Panc1 (cell line): ENCODE measurements at regions not wholly inside any gene's neighbourhood (a gene's known extent, or its start where the extent isn't known, plus 50 kb on each side); places are given as distances from the start of the nearest gene placed in this dataset.

Experiments used
- ATAC-seq: fragments of 200-7000 bp; cut with Tn5 transposase; 2 replicates; pipeline ENCODE4 v1.9.1; 2020; ENCODE audit warnings: mild to moderate bottlenecking, moderate library complexity
- BruUV-seq: library from RNA; stranded (reverse); fragments of 400-500 nt; replicated peaks from 2 replicates; lab custom pipeline; 2021; lab: Mats Ljungman, UMichigan
- CTCF ChIA-PET: fragments of 300-600 bp; sonication (Branson Sonifier 250); formaldehyde crosslinking; loops from one replicate; lab custom pipeline; 2022; ENCODE audit warnings: antibody characterized with exemption; lab: Charles Lee
- POLR2A ChIA-PET: fragments of 300-600 bp; sonication (Branson Sonifier 250); formaldehyde crosslinking; loops from one replicate; lab custom pipeline; 2022; ENCODE audit warnings: antibody characterized with exemption; lab: Charles Lee
- DNase-seq: peaks from one replicate; pipeline ENCODE4 v3.0.0-alpha.2; 2010; ENCODE audit warnings: low read depth, low spot score
- H3K27ac ChIP-seq: 2 replicates; pipeline ENCODE4 v1.5.1; 2011; ENCODE audit warnings: mild to moderate bottlenecking, low read length, inconsistent platforms
- H3K27me3 ChIP-seq: fragments of 200-500 bp; sonication (Bioruptor generic); 2 replicates; pipeline ENCODE4 v1.6.0; 2014; ENCODE audit warnings: low read length, inconsistent platforms; ENCODE audit not compliant: control insufficient read depth, insufficient read depth
- H3K36me3 ChIP-seq: fragments of 200-500 bp; sonication (Bioruptor generic); 2 replicates; pipeline ENCODE4 v1.5.1; 2014; ENCODE audit warnings: inconsistent platforms, mild to moderate bottlenecking, low read length, moderate library complexity; ENCODE audit not compliant: control insufficient read depth, insufficient read depth
- H3K4me1 ChIP-seq: 2 replicates; pipeline ENCODE4 v1.5.1; 2011; ENCODE audit warnings: inconsistent platforms, mild to moderate bottlenecking, low read length, moderate library complexity; ENCODE audit not compliant: control insufficient read depth, insufficient read depth
- H3K4me3 ChIP-seq, 2 experiments: 2 replicates each; pipeline ENCODE4 v1.5.1; 2011 to 2012; ENCODE audit warnings: low read depth in 2 of 2, low read length in 2 of 2, mild to moderate bottlenecking in 2 of 2, inconsistent platforms in 1 of 2, moderate library complexity in 1 of 2
- H3K9me3 ChIP-seq: fragments of 200-500 bp; sonication (Bioruptor generic); 2 replicates; pipeline ENCODE4 v1.5.1; 2014; ENCODE audit warnings: low read depth, mild to moderate bottlenecking, inconsistent platforms, low read length, moderate library complexity; ENCODE audit not compliant: control insufficient read depth, insufficient read depth
- POLR2AphosphoS5 ChIP-seq: IDR thresholded peaks from 2 replicates; pipeline ENCODE4 v1.6.1; 2012; ENCODE audit warnings: mild to moderate bottlenecking, low read depth, low read length, moderate library complexity
- SIN3A ChIP-seq: IDR thresholded peaks from 2 replicates; pipeline ENCODE4 v1.6.1; 2012; ENCODE audit warnings: low read depth, mild to moderate bottlenecking, low read length, moderate library complexity, borderline replicate concordance; ENCODE audit not compliant: insufficient read depth
- TCF7L2 ChIP-seq: IDR thresholded peaks from 2 replicates; pipeline ENCODE4 v1.6.1; 2011; ENCODE audit warnings: mild to moderate bottlenecking, low read depth, low read length, inconsistent platforms
- in situ Hi-C: cut with HindIII; loops from 2 replicates; pipeline ENCODE4 v1.10.0; 2016; ENCODE audit warnings: low sequenced_read_pairs, low pct_unique_long_range_greater_than_20kb
- intact Hi-C: fragments of 100-400 bp; cut with micrococcal nuclease; formaldehyde crosslinking; loops from one replicate; pipeline ENCODE4 v1.10.0; 2022; ENCODE audit not compliant: unreplicated experiment
- TF ChIP-seq, protein P1 (sequence below), 2 experiments: IDR thresholded peaks; 2 replicates each; pipeline ENCODE4 v1.6.1; 2011 to 2012; ENCODE audit warnings: low read depth in 2 of 2, control low read depth in 1 of 2, low read length in 1 of 2, mild to moderate bottlenecking in 1 of 2, moderate library complexity in 1 of 2; ENCODE audit not compliant: insufficient read depth in 1 of 2
- TF ChIP-seq, protein P2 (sequence below): fragments of 450-650 bp; IDR thresholded peaks from 2 replicates; pipeline ENCODE4 v1.5.1; 2017; ENCODE audit warnings: mild to moderate bottlenecking

GRCh38 chr3:160114355-160114995 lies 110.7 kb upstream of the C3orf80 start:
- TF ChIP-seq TCF7L2, result no peak
- TF ChIP-seq, protein P1, sequence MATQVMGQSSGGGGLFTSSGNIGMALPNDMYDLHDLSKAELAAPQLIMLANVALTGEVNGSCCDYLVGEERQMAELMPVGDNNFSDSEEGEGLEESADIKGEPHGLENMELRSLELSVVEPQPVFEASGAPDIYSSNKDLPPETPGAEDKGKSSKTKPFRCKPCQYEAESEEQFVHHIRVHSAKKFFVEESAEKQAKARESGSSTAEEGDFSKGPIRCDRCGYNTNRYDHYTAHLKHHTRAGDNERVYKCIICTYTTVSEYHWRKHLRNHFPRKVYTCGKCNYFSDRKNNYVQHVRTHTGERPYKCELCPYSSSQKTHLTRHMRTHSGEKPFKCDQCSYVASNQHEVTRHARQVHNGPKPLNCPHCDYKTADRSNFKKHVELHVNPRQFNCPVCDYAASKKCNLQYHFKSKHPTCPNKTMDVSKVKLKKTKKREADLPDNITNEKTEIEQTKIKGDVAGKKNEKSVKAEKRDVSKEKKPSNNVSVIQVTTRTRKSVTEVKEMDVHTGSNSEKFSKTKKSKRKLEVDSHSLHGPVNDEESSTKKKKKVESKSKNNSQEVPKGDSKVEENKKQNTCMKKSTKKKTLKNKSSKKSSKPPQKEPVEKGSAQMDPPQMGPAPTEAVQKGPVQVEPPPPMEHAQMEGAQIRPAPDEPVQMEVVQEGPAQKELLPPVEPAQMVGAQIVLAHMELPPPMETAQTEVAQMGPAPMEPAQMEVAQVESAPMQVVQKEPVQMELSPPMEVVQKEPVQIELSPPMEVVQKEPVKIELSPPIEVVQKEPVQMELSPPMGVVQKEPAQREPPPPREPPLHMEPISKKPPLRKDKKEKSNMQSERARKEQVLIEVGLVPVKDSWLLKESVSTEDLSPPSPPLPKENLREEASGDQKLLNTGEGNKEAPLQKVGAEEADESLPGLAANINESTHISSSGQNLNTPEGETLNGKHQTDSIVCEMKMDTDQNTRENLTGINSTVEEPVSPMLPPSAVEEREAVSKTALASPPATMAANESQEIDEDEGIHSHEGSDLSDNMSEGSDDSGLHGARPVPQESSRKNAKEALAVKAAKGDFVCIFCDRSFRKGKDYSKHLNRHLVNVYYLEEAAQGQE (IDR thresholded peaks at IDR 0.05; ENCODE audit: insufficient read depth in 1 of 2, low read depth in 2 of 2, low read length in 1 of 2), result no peak
- TF ChIP-seq, protein P2, sequence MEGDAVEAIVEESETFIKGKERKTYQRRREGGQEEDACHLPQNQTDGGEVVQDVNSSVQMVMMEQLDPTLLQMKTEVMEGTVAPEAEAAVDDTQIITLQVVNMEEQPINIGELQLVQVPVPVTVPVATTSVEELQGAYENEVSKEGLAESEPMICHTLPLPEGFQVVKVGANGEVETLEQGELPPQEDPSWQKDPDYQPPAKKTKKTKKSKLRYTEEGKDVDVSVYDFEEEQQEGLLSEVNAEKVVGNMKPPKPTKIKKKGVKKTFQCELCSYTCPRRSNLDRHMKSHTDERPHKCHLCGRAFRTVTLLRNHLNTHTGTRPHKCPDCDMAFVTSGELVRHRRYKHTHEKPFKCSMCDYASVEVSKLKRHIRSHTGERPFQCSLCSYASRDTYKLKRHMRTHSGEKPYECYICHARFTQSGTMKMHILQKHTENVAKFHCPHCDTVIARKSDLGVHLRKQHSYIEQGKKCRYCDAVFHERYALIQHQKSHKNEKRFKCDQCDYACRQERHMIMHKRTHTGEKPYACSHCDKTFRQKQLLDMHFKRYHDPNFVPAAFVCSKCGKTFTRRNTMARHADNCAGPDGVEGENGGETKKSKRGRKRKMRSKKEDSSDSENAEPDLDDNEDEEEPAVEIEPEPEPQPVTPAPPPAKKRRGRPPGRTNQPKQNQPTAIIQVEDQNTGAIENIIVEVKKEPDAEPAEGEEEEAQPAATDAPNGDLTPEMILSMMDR, result no peak
- TF ChIP-seq POLR2AphosphoS5, result no peak
- no peak for TF ChIP-seq SIN3A
- no peak for DNase-seq
- Histone ChIP-seq H3K27me3 (peaks cover 11% of the 10 kb centered on the region), H3K4me3 (no peak overlapping the region), H3K9me3 (no peaks in the 10 kb centered on the region), H3K4me1 (no peaks in the 10 kb centered on the region), H3K36me3 (no peaks in the 10 kb centered on the region), H3K27ac (no peak overlapping the region)
- in situ Hi-C loops (no loop called here), intact Hi-C loops (no loop called here)
- POLR2A ChIA-PET, result no interaction called here
- CTCF ChIA-PET, result no interaction called here
- ATAC-seq, result 0 out of 2 replicates have a peak, but pooled peaks have one; percentile 21
- BruUV-seq, result no TSS peak

DNA sequence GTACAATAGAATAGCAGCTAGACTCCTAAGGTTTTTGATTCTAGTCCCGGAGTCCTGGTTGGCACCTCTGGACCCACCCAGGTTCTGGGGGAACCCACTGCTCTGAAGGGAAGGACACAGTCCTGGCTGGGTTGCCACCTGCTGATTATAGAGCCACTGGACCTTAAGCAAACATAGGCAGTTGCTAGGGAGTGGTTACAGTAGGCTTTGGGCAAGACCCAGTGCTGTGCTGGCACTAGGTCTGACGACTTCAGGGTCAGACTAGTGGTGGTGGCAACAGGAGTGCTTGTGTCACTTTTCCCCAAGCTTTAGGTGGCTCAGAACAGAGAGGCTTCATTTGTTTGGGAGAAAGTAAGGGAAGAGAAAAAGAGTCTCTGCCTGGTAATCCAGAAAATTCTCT lies 109.8 kb upstream of the C3orf80 start:
- Histone ChIP-seq H3K4me3 (no peak overlapping the region), H3K4me1 (no peaks in the 10 kb centered on the region), H3K27ac (no peak overlapping the region), H3K9me3 (no peaks in the 10 kb centered on the region), H3K36me3 (no peaks in the 10 kb centered on the region), H3K27me3 (peaks cover 11% of the 10 kb centered on the region)
- ChIA-PET POLR2A (no interaction called here), CTCF (no interaction called here)
- in situ Hi-C loops (no loop called here), intact Hi-C loops (no loop called here)
- ATAC-seq (no peak), DNase-seq (no peak)
- TF ChIP-seq TCF7L2 (no peak), SIN3A (no peak), POLR2AphosphoS5 (no peak)
- TF ChIP-seq, protein P2, result no peak
- TF ChIP-seq, protein P1 (IDR thresholded peaks at IDR 0.05; ENCODE audit: insufficient read depth in 1 of 2, low read depth in 2 of 2, low read length in 1 of 2), result no peak
- BruUV-seq, result no TSS peak
